GM23338 (cell line): ENCODE measurements at regions not wholly inside any gene's neighbourhood (a gene's known extent, or its start where the extent isn't known, plus 50 kb on each side); places are given as distances from the start of the nearest gene placed in this dataset.

Experiments
- ATAC-seq: fragments of 200-7000 bp; cut with Tn5 transposase; 3 replicates; pipeline ENCODE4 v1.9.1; 2020
- DNase-seq: peaks from one replicate; pipeline ENCODE4 v3.0.0-alpha.2; 2015; ENCODE audit warnings: low spot score
- H2AFZ ChIP-seq: fragments of 200-600 bp; sonication (generic); 2 replicates; pipeline ENCODE4 v1.8.0; 2016; ENCODE audit warnings: antibody characterized with exemption, mild to moderate bottlenecking, moderate library complexity
- H3F3A ChIP-seq: fragments of 200-600 bp; sonication (generic); replicated peaks from 2 replicates; pipeline ENCODE4 v1.8.0; 2017; ENCODE audit warnings: antibody characterized with exemption, mixed run types, low read depth
- H3K27ac ChIP-seq: fragments of 200-600 bp; sonication (generic); 2 replicates; pipeline ENCODE4 v1.6.1; 2016; ENCODE audit warnings: low read depth
- H3K27me3 ChIP-seq: fragments of 200-600 bp; sonication (generic); 2 replicates; pipeline ENCODE4 v1.8.0; 2016; ENCODE audit warnings: mild to moderate bottlenecking, mixed run types, moderate library complexity; ENCODE audit not compliant: insufficient read depth
- H3K36me3 ChIP-seq: fragments of 200-600 bp; sonication (generic); 2 replicates; pipeline ENCODE4 v1.8.0; 2016; ENCODE audit warnings: mild to moderate bottlenecking; ENCODE audit not compliant: insufficient read depth
- H3K4me1 ChIP-seq: fragments of 200-600 bp; sonication (generic); 2 replicates; pipeline ENCODE4 v1.8.0; 2016; ENCODE audit warnings: mild to moderate bottlenecking, moderate library complexity; ENCODE audit not compliant: insufficient read depth
- H3K4me2 ChIP-seq: fragments of 200-600 bp; sonication (generic); 2 replicates; pipeline ENCODE4 v1.7.1; 2017; ENCODE audit warnings: mixed run types
- H3K4me3 ChIP-seq: fragments of 200-600 bp; sonication (generic); 2 replicates; pipeline ENCODE4 v1.6.1; 2016; ENCODE audit warnings: mixed run types
- H3K79me2 ChIP-seq: fragments of 200-600 bp; sonication (generic); replicated peaks from 2 replicates; pipeline ENCODE4 v1.8.0; 2017; ENCODE audit warnings: mild to moderate bottlenecking; ENCODE audit not compliant: insufficient read depth
- H3K9me2 ChIP-seq: fragments of 200-600 bp; sonication (generic); 2 replicates; pipeline ENCODE4 v1.8.0; 2017; ENCODE audit not compliant: insufficient read depth
- H4K20me1 ChIP-seq: fragments of 200-600 bp; sonication (generic); replicated peaks from 2 replicates; pipeline ENCODE4 v1.8.0; 2017; ENCODE audit warnings: mild to moderate bottlenecking; ENCODE audit not compliant: insufficient read depth
- H3K27ac Mint-ChIP-seq: 2 replicates; pipeline ENCODE4 v1.8.0; 2020; ENCODE audit warnings: inconsistent platforms, mild to moderate bottlenecking, moderate library complexity, mixed read lengths
- H3K27me3 Mint-ChIP-seq: 3 replicates; pipeline ENCODE4 v1.8.0; 2022; ENCODE audit warnings: low read depth, mild to moderate bottlenecking, moderate library complexity, mixed read lengths, inconsistent platforms; ENCODE audit not compliant: insufficient read depth, poor library complexity
- H3K36me3 Mint-ChIP-seq: 3 replicates; pipeline ENCODE4 v1.8.0; 2021; ENCODE audit warnings: low read depth, mild to moderate bottlenecking, inconsistent platforms, moderate library complexity, mixed read lengths
- H3K4me1 Mint-ChIP-seq: 3 replicates; pipeline ENCODE4 v1.8.0; 2020; ENCODE audit warnings: mild to moderate bottlenecking, inconsistent platforms, mixed read lengths
- H3K4me3 Mint-ChIP-seq: 3 replicates; pipeline ENCODE4 v1.8.0; 2021; ENCODE audit warnings: moderate library complexity, mild to moderate bottlenecking, inconsistent platforms, mixed read lengths
- H3K9me3 Mint-ChIP-seq: 3 replicates; pipeline ENCODE4 v1.8.0; 2020; ENCODE audit warnings: moderate library complexity, mild to moderate bottlenecking, inconsistent platforms, mixed read lengths
- CREB1 ChIP-seq: fragments of 250-450 bp; sonication (Bioruptor Pico); IDR thresholded peaks from 2 replicates; pipeline ENCODE4 v1.5.0; 2020; ENCODE audit warnings: low read depth, mild to moderate bottlenecking, moderate library complexity
- EZH2 ChIP-seq: fragments of 200-600 bp; sonication (generic); IDR thresholded peaks from one replicate; pipeline ENCODE4 v1.8.0; 2017; ENCODE audit warnings: antibody characterized with exemption, mild to moderate bottlenecking, low read depth; ENCODE audit not compliant: unreplicated experiment
- NANOG ChIP-seq: IDR thresholded peaks from 2 replicates; pipeline ENCODE4 v1.6.1; 2016; ENCODE audit warnings: antibody characterized with exemption, borderline replicate concordance
- REST ChIP-seq: IDR thresholded peaks from one replicate; pipeline ENCODE4 v1.6.1; 2018; ENCODE audit warnings: antibody characterized with exemption; ENCODE audit not compliant: unreplicated experiment
- ZNF114 ChIP-seq: fragments of 250-450 bp; sonication (Bioruptor Pico); IDR thresholded peaks from 2 replicates; pipeline ENCODE4 v1.5.0; 2020; ENCODE audit warnings: mild to moderate bottlenecking, moderate library complexity
- ZNF331 ChIP-seq: fragments of 250-450 bp; sonication (Bioruptor Pico); IDR thresholded peaks from 2 replicates; pipeline ENCODE4 v1.5.0; 2020; ENCODE audit warnings: low read depth, mild to moderate bottlenecking, moderate library complexity
- ZNF462 ChIP-seq: fragments of 250-450 bp; sonication (Bioruptor Pico); IDR thresholded peaks from 2 replicates; pipeline ENCODE4 v1.5.0; 2020; ENCODE audit warnings: mild to moderate bottlenecking, moderate library complexity

GRCh38 chr10:9260690-9261089 lies 1206.2 kb downstream of the GATA3 start:
- H3K36me3 ChIP-seq, result no peaks in the 10 kb centered on the region
- Mint-ChIP-seq H3K27me3 (no peaks in the 10 kb centered on the region), H3K4me1 (no peaks in the 10 kb centered on the region), H3K4me3 (no peak overlapping the region), H3K9me3 (no peaks in the 10 kb centered on the region), H3K27ac (no peak overlapping the region), H3K36me3 (no peaks in the 10 kb centered on the region)
- no peak overlapping the region for H2AFZ ChIP-seq
- no peak for DNase-seq
- H3F3A ChIP-seq, result no peaks in the 10 kb centered on the region
- H3K9me2 ChIP-seq, result no peaks in the 10 kb centered on the region
- H3K4me3 ChIP-seq, result no peak overlapping the region
- H3K4me1 ChIP-seq, result no peaks in the 10 kb centered on the region
- H3K79me2 ChIP-seq, result no peaks in the 10 kb centered on the region
- no peak overlapping the region for H3K4me2 ChIP-seq
- TF ChIP-seq ZNF462 (CRISPR knock-in tag), result no peak
- TF ChIP-seq CREB1 (CRISPR knock-in tag), result no peak
- no peak for TF ChIP-seq ZNF331 (CRISPR knock-in tag)
- TF ChIP-seq NANOG, result no peak
- no peak for TF ChIP-seq EZH2
- ATAC-seq, result no peak
- no peaks in the 10 kb centered on the region for H3K27me3 ChIP-seq
- H3K27ac ChIP-seq, result no peak overlapping the region
- H4K20me1 ChIP-seq, result no peaks in the 10 kb centered on the region

- Mint-ChIP-seq H3K27ac (no peak overlapping the region), H3K36me3 (no peaks in the 10 kb centered on the region), H3K4me1 (no peaks in the 10 kb centered on the region), H3K4me3 (no peak overlapping the region), H3K9me3 (no peaks in the 10 kb centered on the region), H3K27me3 (no peaks in the 10 kb centered on the region)
- Histone ChIP-seq H3K4me2 (no peak overlapping the region), H3K4me3 (no peak overlapping the region), H3K79me2 (no peaks in the 10 kb centered on the region), H3K4me1 (no peaks in the 10 kb centered on the region), H3F3A (no peaks in the 10 kb centered on the region), H3K9me2 (no peaks in the 10 kb centered on the region), H3K27ac (no peak overlapping the region), H4K20me1 (no peaks in the 10 kb centered on the region), H3K36me3 (no peaks in the 10 kb centered on the region), H3K27me3 (no peaks in the 10 kb centered on the region), H2AFZ (0 out of 2 replicates have a peak overlapping the region, but pooled peaks have one; percentile 12)
- ATAC-seq (no peak), DNase-seq (no peak)
- TF ChIP-seq NANOG, result no peak
- no peak for TF ChIP-seq REST
- TF ChIP-seq ZNF331 (CRISPR knock-in tag), result no peak
- TF ChIP-seq ZNF114 (CRISPR knock-in tag), result no peak
Measured at GRCh38 chr10:9262770-9263169, 1208.3 kb downstream of the GATA3 start.
